ENCODE measurements at regions not wholly inside any gene's neighbourhood (a gene's known extent, or its start where the extent isn't known, plus 50 kb on each side); places are given as distances from the start of the nearest gene placed in this dataset.

- intact Hi-C loops (cut with DNase I) = no loop called here
- no peaks in the 10 kb centered on the region for H3K4me1 ChIP-seq (ENCODE audit: control insufficient read depth in 2 of 3, insufficient read depth in 2 of 3, low read depth in 1 of 3, low read length in 3 of 3)
- H3K27me3 ChIP-seq (ENCODE audit: control insufficient read depth, insufficient read depth, low read length) = no peaks in the 10 kb centered on the region
- no peak for TF ChIP-seq CTCF (IDR thresholded peaks at IDR 0.05; ENCODE audit: borderline replicate concordance, extremely low read depth, insufficient read depth)
- H3K36me3 ChIP-seq (ENCODE audit: control insufficient read depth in 2 of 3, insufficient read depth in 3 of 3, low read length in 3 of 3) = no peaks in the 10 kb centered on the region
- FAIRE-seq (no peak), DNase-seq (no peak)
- H3K9ac ChIP-seq (ENCODE audit: low read length in 3 of 3) = no peak overlapping the region
- H3K9me3 ChIP-seq (ENCODE audit: control insufficient read depth in 2 of 3, insufficient read depth in 1 of 3, low read length in 3 of 3) = no peaks in the 10 kb centered on the region
- no peak overlapping the region for H3K27ac ChIP-seq (ENCODE audit: low read depth in 2 of 2, low read length in 2 of 2)
- H3K4me3 ChIP-seq (ENCODE audit: low read length in 3 of 3) = no peak overlapping the region
Observed at GRCh38 chr5:51091816-51092215, 291.4 kb upstream of the ISL1 start.

DNA sequence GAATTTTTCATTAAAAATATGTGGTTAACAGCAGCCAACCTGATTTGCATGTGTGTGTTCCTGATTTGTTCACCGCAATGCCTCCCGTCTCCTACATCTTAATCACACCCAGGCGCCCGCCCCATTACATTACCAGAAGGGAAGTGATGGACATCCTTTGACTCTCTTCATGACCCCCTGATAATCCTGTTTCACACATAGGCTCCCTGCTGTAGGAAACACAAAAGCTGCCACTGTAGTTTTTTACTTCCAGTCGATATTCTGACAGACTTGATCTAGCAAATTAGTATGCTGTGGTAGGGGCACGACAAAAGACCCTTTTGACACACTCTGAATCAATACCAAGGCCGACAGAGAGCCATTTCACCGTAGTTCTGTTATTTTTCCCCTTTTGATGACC is 287.8 kb upstream of the ISL1 start:
- intact Hi-C loops (cut with DNase I) = no loop called here
- FAIRE-seq = no peak
- no peaks in the 10 kb centered on the region for H3K9me3 ChIP-seq (ENCODE audit: control insufficient read depth in 2 of 3, insufficient read depth in 1 of 3, low read length in 3 of 3)

GRCh38 chr5:51096859-51097258 is 286.4 kb upstream of the ISL1 start:
- no peaks in the 10 kb centered on the region for H3K27me3 ChIP-seq (ENCODE audit: control insufficient read depth, insufficient read depth, low read length)
- H3K4me1 ChIP-seq (ENCODE audit: control insufficient read depth in 2 of 3, insufficient read depth in 2 of 3, low read depth in 1 of 3, low read length in 3 of 3) = no peaks in the 10 kb centered on the region
- DNase-seq (no peak), FAIRE-seq (no peak)
- H3K4me3 ChIP-seq (ENCODE audit: low read length in 3 of 3) = no peak overlapping the region
- no peak overlapping the region for H3K9ac ChIP-seq (ENCODE audit: low read length in 3 of 3)
- H3K27ac ChIP-seq (ENCODE audit: low read depth in 2 of 2, low read length in 2 of 2) = no peak overlapping the region
- no peak for TF ChIP-seq CTCF (IDR thresholded peaks at IDR 0.05; ENCODE audit: borderline replicate concordance, extremely low read depth, insufficient read depth)
- no peaks in the 10 kb centered on the region for H3K36me3 ChIP-seq (ENCODE audit: control insufficient read depth in 2 of 3, insufficient read depth in 3 of 3, low read length in 3 of 3)
- no peaks in the 10 kb centered on the region for H3K9me3 ChIP-seq (ENCODE audit: control insufficient read depth in 2 of 3, insufficient read depth in 1 of 3, low read length in 3 of 3)
- intact Hi-C loops (cut with DNase I) = no loop called here

More for the DNA sequence above, 287.8 kb upstream of the ISL1 start:
- no peaks in the 10 kb centered on the region for H3K36me3 ChIP-seq (ENCODE audit: control insufficient read depth in 2 of 3, insufficient read depth in 3 of 3, low read length in 3 of 3)
- no peak overlapping the region for H3K27ac ChIP-seq (ENCODE audit: low read depth in 2 of 2, low read length in 2 of 2)
- no peaks in the 10 kb centered on the region for H3K27me3 ChIP-seq (ENCODE audit: control insufficient read depth, insufficient read depth, low read length)
- no peak overlapping the region for H3K9ac ChIP-seq (ENCODE audit: low read length in 3 of 3)
- no peaks in the 10 kb centered on the region for H3K4me1 ChIP-seq (ENCODE audit: control insufficient read depth in 2 of 3, insufficient read depth in 2 of 3, low read depth in 1 of 3, low read length in 3 of 3)
- no peak for DNase-seq
- H3K4me3 ChIP-seq (ENCODE audit: low read length in 3 of 3) = no peak overlapping the region
- TF ChIP-seq CTCF (IDR thresholded peaks at IDR 0.05; ENCODE audit: borderline replicate concordance, extremely low read depth, insufficient read depth) = no peak

DNA sequence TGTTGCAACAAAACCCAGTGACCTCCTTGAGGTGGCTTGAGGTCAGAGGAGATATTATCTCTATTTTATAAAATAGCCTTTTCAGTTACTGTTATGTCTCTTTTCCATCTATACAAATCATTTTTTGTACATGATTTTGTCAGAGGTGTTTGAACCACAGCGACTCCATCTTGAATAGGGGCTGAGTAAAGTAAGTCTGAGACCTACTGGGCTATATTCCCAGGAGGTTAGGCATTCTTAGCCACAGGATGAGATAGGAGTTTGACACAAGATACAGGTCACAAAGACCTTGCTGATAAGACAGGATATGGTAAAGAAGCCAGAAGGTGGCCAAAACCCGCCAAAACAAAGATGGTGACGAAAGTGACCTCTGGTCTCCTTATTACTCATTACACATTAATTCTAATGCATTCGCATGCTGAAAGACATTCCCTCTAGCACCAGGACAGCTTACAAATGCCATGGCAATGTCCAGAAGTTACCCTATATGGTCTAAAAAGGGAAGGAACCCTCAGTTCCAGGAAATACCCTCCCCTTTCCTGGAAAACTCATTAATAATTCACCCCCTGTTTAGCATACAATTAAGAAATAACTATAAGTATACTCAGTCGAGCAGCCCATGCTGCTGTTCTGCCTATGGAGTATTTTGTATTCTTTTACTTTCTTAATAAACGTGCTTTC is 283.9 kb upstream of the ISL1 start:
- Histone ChIP-seq H3K36me3 (ENCODE audit: control insufficient read depth in 2 of 3, insufficient read depth in 3 of 3, low read length in 3 of 3) (no peaks in the 10 kb centered on the region), H3K9ac (ENCODE audit: low read length in 3 of 3) (no peak overlapping the region), H3K27ac (ENCODE audit: low read depth in 2 of 2, low read length in 2 of 2) (no peak overlapping the region), H3K4me3 (ENCODE audit: low read length in 3 of 3) (no peak overlapping the region), H3K9me3 (ENCODE audit: control insufficient read depth in 2 of 3, insufficient read depth in 1 of 3, low read length in 3 of 3) (no peaks in the 10 kb centered on the region), H3K4me1 (ENCODE audit: control insufficient read depth in 2 of 3, insufficient read depth in 2 of 3, low read depth in 1 of 3, low read length in 3 of 3) (no peaks in the 10 kb centered on the region), H3K27me3 (ENCODE audit: control insufficient read depth, insufficient read depth, low read length) (no peaks in the 10 kb centered on the region)
- no peak for TF ChIP-seq CTCF (IDR thresholded peaks at IDR 0.05; ENCODE audit: borderline replicate concordance, extremely low read depth, insufficient read depth)
- DNase-seq (no peak), FAIRE-seq (no peak)
- intact Hi-C loops (cut with DNase I) = no loop called here
